Right lobe of liver (tissue), 6 donors: ENCODE measurements at regions not wholly inside any gene's neighbourhood (a gene's known extent, or its start where the extent isn't known, plus 50 kb on each side); places are given as distances from the start of the nearest gene placed in this dataset.

ENCODE experiments used
- ATAC-seq, 4 donors: fragments of 200-7000 bp; cut with Tn5 transposase; one replicate each; pipeline ENCODE4 v1.9.1; 2020; ENCODE audit warnings: mild to moderate bottlenecking in 4 of 4, moderate library complexity in 4 of 4
- DNase-seq, 3 donors: peaks; one replicate each; pipeline ENCODE4 v3.0.0-alpha.2; 2020
- H3K27ac ChIP-seq, 3 donors: fragments of 200-600 bp; one replicate each; pipeline ENCODE4 v1.8.0; 2022
- H3K27me3 ChIP-seq, 2 donors: fragments of 200-600 bp; one replicate each; pipeline ENCODE4 v1.8.0; 2022
- H3K36me3 ChIP-seq, 4 donors: fragments of 200-600 bp; sonication (generic) in 1 of 4; one replicate each; pipeline versions ENCODE4 v1.5.1 to v1.8.0; 2017 to 2022; ENCODE audit warnings: control low read depth in 1 of 4
- H3K4me1 ChIP-seq, 4 donors: fragments of 200-600 bp; sonication (generic) in 1 of 4; one replicate each; pipeline versions ENCODE4 v1.5.1 to v1.8.0; 2017 to 2022; ENCODE audit warnings: control low read depth in 1 of 4
- H3K4me3 ChIP-seq, 3 donors: fragments of 200-600 bp; one replicate each; pipeline ENCODE4 v1.8.0; 2022
- H3K9me3 ChIP-seq, 4 donors: fragments of 200-600 bp; sonication (generic) in 1 of 4; one replicate each; pipeline versions ENCODE4 v1.5.1 to v1.8.0; 2017 to 2022; ENCODE audit warnings: control low read depth in 1 of 4
- CTCF ChIP-seq, 4 donors: fragments of 200-600 bp in 3 of 4; fragments of 450-650 bp in 1 of 4; IDR thresholded peaks; one replicate each; pipeline versions ENCODE4 v1.5.1 to v1.8.0; 2016 to 2022; ENCODE audit warnings: antibody characterized with exemption in 4 of 4, mild to moderate bottlenecking in 2 of 4
- POLR2A ChIP-seq: fragments of 450-650 bp; IDR thresholded peaks from one replicate; pipeline ENCODE4 v1.6.1; 2017; ENCODE audit warnings: antibody characterized with exemption, mild to moderate bottlenecking
- WGBS: methylation state at CpG from one replicate; pipeline ENCODE4 v1.1.6; 2018; ENCODE audit warnings: low coverage, low lambda C conversion rate; ENCODE audit not compliant: insufficient coverage; ENCODE audit errors: missing lambda C conversion rate; 5-methylcytosine and 5-hydroxymethylcytosine counted together
- intact Hi-C, 2 donors: fragments of 100-400 bp; cut with DNase I; formaldehyde crosslinking; loops; one replicate each; pipeline versions ENCODE4 v1.11.2 to v1.14.1; 2022
- donor health status: DM: no; HTN: yes; CAD: no.
- donor health status: DM: no; HTN: no; CAD: no.
- donor health status: DM: no; HTN: no; CAD: no.
- donor health status: DM: no; HTN: yes; CAD: no.
- donor health status: DM: no; HTN: yes; CAD: no.

GRCh38 chr13:55347528-55347927 lies 1793.2 kb upstream of the PRR20A start:
- no peaks in the 10 kb centered on the region for H3K36me3 ChIP-seq
- WGBS: 56% methylated on average over 3 of the region's 3 CpGs
- H3K9me3 ChIP-seq: no peaks in the 10 kb centered on the region
- DNase-seq (no peak), ATAC-seq (no peak)
- H3K4me3 ChIP-seq: no peak overlapping the region
- intact Hi-C loops: no loop called here
- no peak overlapping the region for H3K27ac ChIP-seq
- no peaks in the 10 kb centered on the region for H3K27me3 ChIP-seq
- no peak for TF ChIP-seq CTCF (IDR thresholded peaks at IDR 0.05)
- TF ChIP-seq POLR2A: no peak
- H3K4me1 ChIP-seq: no peaks in the 10 kb centered on the region

GRCh38 chr13:55359067-55359466 lies 1781.7 kb upstream of the PRR20A start:
- 31% methylated on average over 1 of the region's 1 CpG for WGBS
- Histone ChIP-seq H3K27me3 (no peaks in the 10 kb centered on the region), H3K4me3 (no peak overlapping the region), H3K27ac (no peak overlapping the region), H3K36me3 (no peaks in the 10 kb centered on the region), H3K4me1 (no peaks in the 10 kb centered on the region), H3K9me3 (no peaks in the 10 kb centered on the region)
- TF ChIP-seq CTCF (IDR thresholded peaks at IDR 0.05) (no peak), POLR2A (no peak)
- intact Hi-C loops: no loop called here
- ATAC-seq (no peak), DNase-seq (no peak)

GRCh38 chr13:55361141-55361540 lies 1779.6 kb upstream of the PRR20A start:
- ATAC-seq (no peak), DNase-seq (no peak)
- no peaks in the 10 kb centered on the region for H3K9me3 ChIP-seq
- intact Hi-C loops: no loop called here
- H3K4me1 ChIP-seq: no peaks in the 10 kb centered on the region
- no peak overlapping the region for H3K27ac ChIP-seq
- H3K27me3 ChIP-seq: no peaks in the 10 kb centered on the region
- no peaks in the 10 kb centered on the region for H3K36me3 ChIP-seq
- H3K4me3 ChIP-seq: no peak overlapping the region
- no peak for TF ChIP-seq POLR2A
- no peak for TF ChIP-seq CTCF (IDR thresholded peaks at IDR 0.05)

GRCh38 chr13:55366676-55367075 lies 1774.0 kb upstream of the PRR20A start:
- H3K9me3 ChIP-seq: no peaks in the 10 kb centered on the region
- ATAC-seq (no peak), DNase-seq (no peak)
- TF ChIP-seq CTCF (IDR thresholded peaks at IDR 0.05) (no peak), POLR2A (no peak)
- H3K36me3 ChIP-seq: no peaks in the 10 kb centered on the region
- H3K4me1 ChIP-seq: no peaks in the 10 kb centered on the region
- H3K27ac ChIP-seq: no peak overlapping the region
- H3K27me3 ChIP-seq: no peaks in the 10 kb centered on the region
- H3K4me3 ChIP-seq: no peak overlapping the region
- intact Hi-C loops: no loop called here
- 35% methylated on average over 3 of the region's 3 CpGs for WGBS

- Histone ChIP-seq H3K9me3 (no peaks in the 10 kb centered on the region), H3K27ac (no peak overlapping the region), H3K27me3 (no peaks in the 10 kb centered on the region), H3K4me3 (no peak overlapping the region), H3K4me1 (no peaks in the 10 kb centered on the region), H3K36me3 (no peaks in the 10 kb centered on the region)
- WGBS: 51% methylated on average over 3 of the region's 3 CpGs
- ATAC-seq (no peak), DNase-seq (no peak)
- TF ChIP-seq CTCF (IDR thresholded peaks at IDR 0.05) (no peak), POLR2A (no peak)
- intact Hi-C loops: no loop called here
Observed at GRCh38 chr13:55394470-55394869, 1746.2 kb upstream of the PRR20A start.
